NCI-H510A treated with DMSO at 0.1 percent for 48 hours (cell line): ENCODE measurements at regions not wholly inside any gene's neighbourhood (a gene's known extent, or its start where the extent isn't known, plus 50 kb on each side); places are given as distances from the start of the nearest gene placed in this dataset.
A peak's percentile ranks its signal among the peaks of the same experiment; 100 is the strongest.

ENCODE experiments used
- DNase-seq: peaks from one replicate; lab custom pipeline; 2025; lab: John Stamatoyannopoulos, UW

- no peak for DNase-seq
Measured at GRCh38 chr4:186934244-186934643, 210.6 kb upstream of the FAT1 start.

- DNase-seq: no peak
Measured at GRCh38 chr4:186934841-186935443, 211.3 kb upstream of the FAT1 start.

- no peak for DNase-seq
Measured at GRCh38 chr4:186935901-186936300, 212.2 kb upstream of the FAT1 start.

GRCh38 chr4:186936496-186937375 lies 213.1 kb upstream of the FAT1 start:
- no peak for DNase-seq

DNA sequence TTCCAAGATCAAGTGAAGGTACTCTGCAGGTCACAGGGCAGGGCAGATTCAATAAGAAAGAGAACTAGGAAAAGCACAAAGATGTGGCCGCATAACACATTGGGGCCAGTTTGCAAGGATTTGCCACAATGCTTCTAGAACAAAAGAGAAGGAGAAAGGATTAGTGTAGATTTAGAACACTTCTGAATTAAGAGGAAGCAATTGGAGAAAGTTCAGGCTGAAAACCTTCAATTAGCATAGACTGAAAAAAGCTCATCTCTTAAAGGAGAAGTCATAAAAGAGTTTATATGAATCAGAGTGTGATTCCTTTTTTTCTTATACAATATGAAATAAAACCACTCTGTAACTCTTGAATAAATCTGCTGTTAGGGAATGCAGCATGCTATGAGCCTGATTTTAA lies 215.6 kb upstream of the FAT1 start:
- DNase-seq: no peak

DNA sequence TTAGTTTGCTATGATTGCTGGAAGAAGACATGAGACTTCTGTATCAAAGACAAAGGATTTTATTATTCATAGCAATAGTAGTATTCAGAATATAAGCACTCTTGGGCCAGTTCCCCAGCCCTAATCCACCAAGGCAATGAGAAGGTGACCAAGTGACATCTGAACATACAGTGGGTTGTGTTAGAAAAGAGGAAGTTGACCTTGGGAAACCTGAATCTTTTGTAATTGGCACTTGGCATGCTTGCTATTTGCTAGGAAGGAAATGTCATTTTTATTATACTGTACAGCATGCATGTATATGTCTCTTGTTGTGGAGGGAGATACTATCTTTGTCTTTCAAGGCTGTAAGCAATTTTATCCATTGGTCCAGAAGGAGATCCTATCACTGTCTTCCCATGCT lies 216.1 kb upstream of the FAT1 start:
- no peak for DNase-seq

DNA sequence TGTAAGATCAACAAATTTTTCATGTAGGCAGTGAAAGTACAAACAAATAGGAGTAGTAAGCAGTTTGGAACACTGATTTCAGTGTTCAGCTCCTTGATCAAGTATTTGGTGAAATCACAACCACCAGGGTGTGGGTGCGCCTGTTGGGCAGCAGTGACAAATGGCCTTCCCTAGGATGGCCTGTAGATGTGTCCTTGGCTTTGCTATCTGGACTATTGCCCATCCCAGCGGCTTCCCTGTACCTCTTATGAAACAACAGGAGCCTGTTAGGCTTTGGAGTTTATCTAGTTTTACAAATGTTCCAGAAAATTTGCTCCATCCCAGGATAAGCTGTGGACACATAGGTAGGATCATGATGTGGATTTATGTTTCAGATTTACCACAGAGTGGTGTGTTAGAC lies 216.8 kb upstream of the FAT1 start:
- no peak for DNase-seq

GRCh38 chr4:186942758-186943377 lies 219.2 kb upstream of the FAT1 start:
- no peak for DNase-seq

DNA sequence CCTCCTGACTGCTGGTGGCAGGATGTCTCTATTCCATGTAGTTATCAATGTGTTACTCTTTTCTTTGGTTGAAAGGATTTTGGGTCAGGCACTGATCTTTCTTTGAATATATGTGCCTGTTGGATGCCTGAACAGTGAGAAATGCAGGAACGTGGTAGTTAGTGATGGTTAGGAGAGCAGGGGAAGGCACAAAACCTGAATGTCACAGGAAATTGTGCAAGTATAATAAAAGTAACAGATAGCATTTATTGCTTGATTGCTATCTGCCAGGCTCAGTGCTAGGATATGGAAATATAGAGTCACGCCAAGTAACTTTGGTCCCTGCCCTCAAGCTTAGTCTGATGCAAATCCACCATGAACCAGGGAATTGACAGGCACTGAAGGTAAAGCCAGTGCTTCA lies 219.8 kb upstream of the FAT1 start:
- DNase-seq: no peak

GRCh38 chr4:186946136-186946535 lies 222.5 kb upstream of the FAT1 start:
- no peak for DNase-seq

GRCh38 chr4:186946682-186947294 lies 223.1 kb upstream of the FAT1 start:
- peak; percentile 11 for DNase-seq

DNA sequence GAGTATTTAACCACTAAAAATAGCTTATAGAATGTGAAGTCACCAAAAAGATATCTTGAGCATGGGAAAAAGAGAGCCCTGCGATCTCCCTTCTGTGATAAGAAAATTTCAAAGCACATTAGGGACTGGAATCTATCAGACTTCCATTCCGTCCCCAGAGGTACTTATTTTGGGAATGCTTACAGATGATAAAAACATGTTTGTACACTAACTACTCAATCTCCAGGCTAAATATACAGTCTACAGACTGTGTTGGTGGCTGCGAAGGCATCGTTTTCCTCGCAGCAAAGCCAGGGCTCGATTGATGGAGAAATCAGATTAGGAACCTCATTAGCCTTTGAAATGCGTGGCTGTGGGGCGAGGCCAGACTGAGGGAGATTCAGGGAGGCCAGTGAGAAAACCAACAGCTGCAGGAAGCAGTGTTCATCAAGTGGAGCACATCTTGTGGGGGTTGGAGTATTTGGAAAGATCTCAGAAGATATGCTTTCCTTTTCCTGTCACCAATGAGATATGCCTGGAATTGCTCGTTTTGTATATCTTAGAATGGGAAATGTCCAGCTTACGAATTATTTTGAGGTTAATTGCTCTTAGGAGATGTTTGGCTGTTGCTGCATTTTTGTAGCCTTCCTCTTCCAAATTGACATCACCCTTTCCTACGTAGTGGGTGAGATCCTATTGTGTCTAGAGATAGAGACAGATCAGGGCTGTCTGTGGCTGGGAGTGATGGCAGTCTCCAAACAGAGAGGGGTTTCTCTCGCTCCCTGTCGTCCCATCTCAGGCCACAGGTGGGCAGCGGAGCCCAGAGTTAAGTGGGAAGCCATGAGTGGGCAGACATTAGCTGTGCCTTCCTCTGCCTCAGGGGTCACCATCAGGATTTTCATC lies 224.9 kb upstream of the FAT1 start:
- DNase-seq: no peak

GRCh38 chr4:186949847-186950246 lies 226.2 kb upstream of the FAT1 start:
- DNase-seq: no peak

DNA sequence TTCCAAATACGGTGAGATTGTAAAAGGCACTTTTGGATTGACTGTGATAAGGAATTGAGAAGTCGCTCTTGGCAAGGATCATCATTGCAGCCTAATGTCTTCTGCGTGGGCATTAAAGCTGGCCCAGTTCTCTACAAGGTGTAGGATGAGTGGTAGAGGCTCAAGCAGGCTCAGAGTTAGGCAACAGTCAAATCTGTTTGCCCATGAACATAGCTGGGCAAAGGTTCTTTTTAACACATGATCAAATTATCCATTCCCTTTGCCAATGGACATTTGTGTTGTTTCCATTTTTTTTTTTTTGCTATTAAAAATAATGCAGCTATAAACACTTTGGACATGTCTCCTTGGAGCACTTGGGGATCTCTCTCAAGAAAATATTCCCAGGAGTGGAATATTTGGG lies 229.1 kb upstream of the FAT1 start:
- no peak for DNase-seq

DNA sequence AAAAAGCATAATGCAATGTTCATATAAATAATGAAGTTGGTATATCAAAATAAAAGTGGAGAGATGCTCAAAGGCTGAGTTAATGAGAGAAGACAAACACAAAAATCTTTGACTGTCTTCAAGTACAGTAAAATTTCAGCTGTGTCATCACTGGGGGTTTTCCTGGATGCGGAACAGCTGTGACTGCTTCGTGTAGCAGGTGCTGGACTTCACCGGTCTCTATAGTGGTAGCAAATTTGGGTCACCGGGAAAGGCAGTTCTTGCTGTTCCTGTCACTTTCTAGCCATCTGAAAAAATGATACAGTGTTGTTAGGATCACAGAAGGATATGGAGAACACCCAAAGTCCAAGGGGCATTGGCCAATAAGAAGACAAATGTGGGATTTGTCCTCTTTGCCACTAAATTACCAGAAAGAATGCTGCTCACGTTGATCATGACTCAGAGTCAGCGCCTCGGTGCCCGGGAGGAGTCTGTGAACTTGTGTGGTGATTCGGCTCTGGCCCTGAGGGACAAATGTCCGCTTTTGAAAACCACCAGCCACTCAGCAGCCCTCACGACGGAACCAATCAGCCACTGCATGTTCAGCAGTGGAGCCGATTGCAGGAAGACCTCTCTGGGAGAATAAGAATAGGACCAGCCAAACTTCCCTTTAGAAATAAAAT lies 230.1 kb upstream of the FAT1 start:
- no peak for DNase-seq

- DNase-seq: no peak
Measured at GRCh38 chr4:186954509-186954908, 230.9 kb upstream of the FAT1 start.

- DNase-seq: no peak
Measured at GRCh38 chr4:186954956-186955355, 231.3 kb upstream of the FAT1 start.

GRCh38 chr4:186957952-186958555 lies 234.4 kb upstream of the FAT1 start:
- no peak for DNase-seq

- DNase-seq: no peak
Measured at GRCh38 chr4:186958726-186959350, 235.2 kb upstream of the FAT1 start.
